Endothelial cell of umbilical vein (primary cell): ENCODE measurements at regions not wholly inside any gene's neighbourhood (a gene's known extent, or its start where the extent isn't known, plus 50 kb on each side); places are given as distances from the start of the nearest gene placed in this dataset.

Experiments used
- GATA2 ChIP-seq: IDR thresholded peaks from 2 replicates; pipeline ENCODE4 v1.7.0; 2011; ENCODE audit warnings: low read depth, mild to moderate bottlenecking, moderate library complexity, mixed read lengths, low read length; ENCODE audit not compliant: insufficient read length, insufficient read depth
- JUN ChIP-seq: IDR thresholded peaks from 2 replicates; pipeline ENCODE4 v1.6.1; 2011; ENCODE audit warnings: borderline replicate concordance, low read depth; ENCODE audit not compliant: insufficient read length, insufficient read depth
- MYC ChIP-seq: IDR thresholded peaks from one replicate; pipeline ENCODE4 v1.6.1; 2011; ENCODE audit warnings: mild to moderate bottlenecking, low read depth, low read length
- POLR2A ChIP-seq: IDR thresholded peaks from 2 replicates; pipeline ENCODE4 v1.6.1; 2012; ENCODE audit warnings: low read depth, mild to moderate bottlenecking, control low read depth, low read length
- TF ChIP-seq, protein P1 (sequence below), 2 donors: IDR thresholded peaks; 1 replicate in 1 of 2; 2 replicates in 1 of 2; pipeline ENCODE4 v1.5.1; 2011; ENCODE audit warnings: low read length in 2 of 2, mild to moderate bottlenecking in 2 of 2, moderate library complexity in 2 of 2, control low read depth in 1 of 2, inconsistent platforms in 1 of 2, low read depth in 1 of 2; ENCODE audit not compliant: insufficient read depth in 1 of 2; ENCODE audit errors: extremely low read depth in 1 of 2
- TF ChIP-seq, protein P2 (sequence below): IDR thresholded peaks from 2 replicates; pipeline ENCODE4 v1.6.1; 2011; ENCODE audit not compliant: insufficient read depth, insufficient read length

DNA sequence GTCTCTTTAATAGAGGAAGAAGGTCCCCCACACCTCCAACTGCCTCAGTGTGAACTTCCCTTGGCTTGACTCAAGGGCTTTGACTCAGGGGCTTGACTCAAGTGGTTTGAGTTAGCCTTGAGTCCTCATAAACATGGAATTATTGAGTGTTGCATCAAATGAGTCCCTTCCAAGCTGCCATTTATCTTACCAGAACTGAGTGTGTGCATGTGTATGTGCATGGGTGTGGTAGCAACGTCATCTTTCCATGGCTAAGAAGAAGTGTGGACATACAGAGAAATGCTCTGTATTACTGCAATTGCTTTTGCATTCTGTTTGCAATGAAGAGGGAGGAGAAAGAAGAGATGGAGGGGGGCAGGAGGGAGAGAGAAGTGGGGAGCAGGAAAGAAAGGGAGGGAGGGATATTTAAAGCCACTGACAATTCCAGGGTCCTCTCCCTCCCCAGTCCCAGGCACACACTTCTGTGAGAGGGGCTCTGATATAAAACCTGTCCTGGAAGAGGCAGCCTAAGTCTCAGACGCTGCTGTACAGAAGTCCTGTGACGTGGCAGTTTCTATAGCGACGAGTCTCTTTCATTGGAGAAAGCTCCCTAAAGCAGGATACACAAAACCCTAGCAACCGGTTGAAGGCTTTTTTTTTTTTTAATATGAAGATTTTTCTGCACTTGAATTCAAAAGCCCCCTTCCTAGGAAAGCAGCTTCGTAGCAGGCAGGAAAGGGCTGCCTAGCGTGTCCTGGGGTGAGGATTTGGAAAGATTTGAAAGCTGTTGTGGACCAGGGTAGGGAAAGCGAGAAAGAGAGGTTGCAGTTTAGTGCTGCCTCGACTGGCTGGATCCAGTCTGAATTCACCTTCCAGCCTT is 93.3 kb upstream of the MAP1B start:
- TF ChIP-seq JUN (no peak), POLR2A (no peak), GATA2 (no peak), MYC (no peak)
- TF ChIP-seq, protein P1, sequence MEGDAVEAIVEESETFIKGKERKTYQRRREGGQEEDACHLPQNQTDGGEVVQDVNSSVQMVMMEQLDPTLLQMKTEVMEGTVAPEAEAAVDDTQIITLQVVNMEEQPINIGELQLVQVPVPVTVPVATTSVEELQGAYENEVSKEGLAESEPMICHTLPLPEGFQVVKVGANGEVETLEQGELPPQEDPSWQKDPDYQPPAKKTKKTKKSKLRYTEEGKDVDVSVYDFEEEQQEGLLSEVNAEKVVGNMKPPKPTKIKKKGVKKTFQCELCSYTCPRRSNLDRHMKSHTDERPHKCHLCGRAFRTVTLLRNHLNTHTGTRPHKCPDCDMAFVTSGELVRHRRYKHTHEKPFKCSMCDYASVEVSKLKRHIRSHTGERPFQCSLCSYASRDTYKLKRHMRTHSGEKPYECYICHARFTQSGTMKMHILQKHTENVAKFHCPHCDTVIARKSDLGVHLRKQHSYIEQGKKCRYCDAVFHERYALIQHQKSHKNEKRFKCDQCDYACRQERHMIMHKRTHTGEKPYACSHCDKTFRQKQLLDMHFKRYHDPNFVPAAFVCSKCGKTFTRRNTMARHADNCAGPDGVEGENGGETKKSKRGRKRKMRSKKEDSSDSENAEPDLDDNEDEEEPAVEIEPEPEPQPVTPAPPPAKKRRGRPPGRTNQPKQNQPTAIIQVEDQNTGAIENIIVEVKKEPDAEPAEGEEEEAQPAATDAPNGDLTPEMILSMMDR (IDR thresholded peaks at IDR 0.05; ENCODE audit: extremely low read depth in 1 of 2, insufficient read depth in 1 of 2, low read depth in 1 of 2, low read length in 2 of 2), result no peak
- TF ChIP-seq, protein P2, sequence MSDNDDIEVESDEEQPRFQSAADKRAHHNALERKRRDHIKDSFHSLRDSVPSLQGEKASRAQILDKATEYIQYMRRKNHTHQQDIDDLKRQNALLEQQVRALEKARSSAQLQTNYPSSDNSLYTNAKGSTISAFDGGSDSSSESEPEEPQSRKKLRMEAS, result no peak
